Erythroblast (primary cell): ENCODE measurements at regions not wholly inside any gene's neighbourhood (a gene's known extent, or its start where the extent isn't known, plus 50 kb on each side); places are given as distances from the start of the nearest gene placed in this dataset.

Experiments used
- DNase-seq, 2 experiments: peaks; one replicate each; lab custom pipeline; 2025; lab: John Stamatoyannopoulos, UW
- GATA1 ChIP-seq: IDR thresholded peaks from 2 replicates; pipeline ENCODE4 v1.6.1; 2011; ENCODE audit warnings: low read depth, mild to moderate bottlenecking, control low read depth, low read length, moderate library complexity
- POLR2A ChIP-seq: IDR thresholded peaks from 2 replicates; pipeline ENCODE4 v1.6.1; 2011; ENCODE audit warnings: mild to moderate bottlenecking, low read length

- peak; percentile 0 for DNase-seq
- no peak for TF ChIP-seq POLR2A
- TF ChIP-seq GATA1: no peak
These were observed 642.8 kb upstream of the DIPK2B start for GRCh38 chrX:45843518-45843917.

GRCh38 chrX:45842926-45843315 lies 642.2 kb upstream of the DIPK2B start:
- no peak for TF ChIP-seq GATA1
- no peak for TF ChIP-seq POLR2A
- no peak for DNase-seq

- no peak for DNase-seq
- TF ChIP-seq POLR2A (no peak), GATA1 (no peak)
These were observed 641.7 kb upstream of the DIPK2B start for GRCh38 chrX:45842207-45842925.

- DNase-seq: no peak
- no peak for TF ChIP-seq GATA1
- TF ChIP-seq POLR2A: no peak
These were observed 639.8 kb upstream of the DIPK2B start for GRCh38 chrX:45840411-45840950.

- DNase-seq: no peak
- TF ChIP-seq GATA1: no peak
- no peak for TF ChIP-seq POLR2A
These were observed 629.7 kb upstream of the DIPK2B start for GRCh38 chrX:45830343-45830742.

- peak; percentile 8 to 27 for DNase-seq
- no peak for TF ChIP-seq GATA1
- TF ChIP-seq POLR2A: no peak
These were observed 623.8 kb upstream of the DIPK2B start for GRCh38 chrX:45824471-45824870.

GRCh38 chrX:45823536-45823935 lies 622.9 kb upstream of the DIPK2B start:
- TF ChIP-seq POLR2A (no peak), GATA1 (no peak)
- no peak for DNase-seq

GRCh38 chrX:45822124-45822523 lies 621.4 kb upstream of the DIPK2B start:
- DNase-seq: no peak
- TF ChIP-seq POLR2A (no peak), GATA1 (no peak)

GRCh38 chrX:45818913-45819312 lies 618.2 kb upstream of the DIPK2B start:
- no peak for TF ChIP-seq POLR2A
- TF ChIP-seq GATA1: no peak
- no peak for DNase-seq

GRCh38 chrX:45815441-45815840 lies 614.8 kb upstream of the DIPK2B start:
- no peak for DNase-seq
- no peak for TF ChIP-seq GATA1
- TF ChIP-seq POLR2A: no peak

- TF ChIP-seq POLR2A (no peak), GATA1 (no peak)
- peak; percentile 17 to 74 for DNase-seq
These were observed 610.6 kb upstream of the DIPK2B start for GRCh38 chrX:45811326-45811725.

- DNase-seq: no peak
- TF ChIP-seq GATA1: no peak
- no peak for TF ChIP-seq POLR2A
These were observed 607.1 kb upstream of the DIPK2B start for GRCh38 chrX:45807572-45808425.

GRCh38 chrX:45806410-45807121 lies 605.9 kb upstream of the DIPK2B start:
- no peak for TF ChIP-seq GATA1
- no peak for TF ChIP-seq POLR2A
- no peak for DNase-seq
